DMS153 (cell line): ENCODE measurements at regions not wholly inside any gene's neighbourhood (a gene's known extent, or its start where the extent isn't known, plus 50 kb on each side); places are given as distances from the start of the nearest gene placed in this dataset.
"Not testable (repeated sequence)": the region's sequence is repeated elsewhere in the genome, so short reads cannot be mapped to it uniquely, and the experiment has no call there.

Experiments used
- DNase-seq: peaks from one replicate; lab custom pipeline; 2025; lab: John Stamatoyannopoulos, UW

GRCh38 chr21:31609081-31609480 lies 50.4 kb upstream of the SOD1 start:
- no peak for DNase-seq

DNA sequence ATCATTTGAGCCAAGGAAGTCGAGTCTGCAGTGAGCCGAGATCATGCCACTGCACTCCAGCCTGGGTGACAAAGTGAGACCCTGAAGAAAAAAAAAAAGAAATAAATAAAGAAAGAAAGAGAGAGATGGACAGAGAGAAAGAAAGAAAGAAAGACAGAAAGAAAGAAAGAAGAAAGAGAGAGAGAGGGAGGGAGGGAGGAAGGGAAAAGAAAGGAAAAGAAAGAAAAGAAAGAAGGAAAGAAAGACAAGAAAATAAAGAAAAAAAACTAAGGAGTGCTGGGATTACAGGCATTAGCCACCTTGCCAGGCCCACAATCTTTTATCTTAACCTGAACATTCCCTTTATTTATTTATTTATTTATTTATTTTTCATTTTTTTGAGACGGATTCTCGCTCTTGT lies 51.7 kb upstream of the SOD1 start:
- no peak for DNase-seq

GRCh38 chr21:31606081-31606874 lies 53.2 kb upstream of the SOD1 start:
- DNase-seq = no peak

DNA sequence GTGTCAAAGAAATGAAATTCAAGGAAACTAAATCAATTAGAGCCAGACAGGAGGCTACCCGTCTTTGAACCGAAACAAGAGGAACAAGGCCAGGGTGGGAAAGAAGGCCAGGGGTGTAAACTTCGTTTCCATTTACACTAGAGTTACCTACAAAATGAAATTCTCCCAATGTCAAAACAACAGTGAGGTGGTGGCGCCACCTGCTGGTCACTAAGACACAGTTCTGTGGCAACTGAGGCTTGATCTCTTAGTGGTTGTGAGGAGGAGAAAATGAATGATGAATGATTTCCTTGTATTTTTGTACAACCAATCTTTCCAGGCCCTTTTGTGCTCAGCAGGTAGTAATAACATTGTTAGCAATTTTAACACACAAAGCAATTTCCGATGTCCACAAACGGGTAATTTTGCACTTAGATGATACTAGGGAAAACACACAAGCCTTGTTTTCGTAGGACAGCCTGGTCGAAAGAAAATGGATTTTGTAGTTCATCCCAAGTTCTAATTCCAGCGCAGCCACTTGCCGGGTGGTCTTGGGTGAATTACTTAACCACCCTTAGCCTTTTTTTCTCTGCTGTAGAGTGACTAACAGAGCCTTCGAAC lies 54.8 kb upstream of the SOD1 start:
- peak; percentile 61 for DNase-seq

DNA sequence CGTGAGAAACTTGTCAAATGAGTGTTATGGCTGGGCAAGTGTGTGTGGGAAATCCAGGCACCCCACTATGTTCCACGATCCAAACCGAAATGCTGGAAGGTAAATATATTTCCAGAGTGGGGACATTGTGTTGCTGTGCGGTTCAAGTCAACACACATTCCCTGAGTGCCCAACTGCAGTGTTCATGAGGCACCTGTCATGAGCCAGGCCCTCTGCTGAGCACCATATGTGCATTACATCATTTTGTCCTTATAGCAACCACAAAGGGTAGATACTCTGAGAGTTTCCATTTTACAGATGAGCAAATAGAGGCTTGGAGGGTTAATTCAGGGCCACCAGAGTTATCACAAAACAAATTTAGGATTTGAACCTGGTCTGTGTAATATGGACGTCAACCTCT lies 59.9 kb upstream of the SOD1 start:
- no peak for DNase-seq

- DNase-seq = no peak
These were observed 60.5 kb upstream of the SOD1 start for GRCh38 chr21:31599013-31599412.

GRCh38 chr21:31597683-31598082 lies 61.8 kb upstream of the SOD1 start:
- DNase-seq = peak; percentile 40

- no peak for DNase-seq
These were observed 63.4 kb upstream of the SOD1 start for GRCh38 chr21:31596055-31596454.

- DNase-seq = no peak
These were observed 64.8 kb upstream of the SOD1 start for GRCh38 chr21:31594726-31595125.

GRCh38 chr21:31594279-31594678 lies 65.2 kb upstream of the SOD1 start:
- DNase-seq = no peak

- DNase-seq = no peak
These were observed 66.4 kb upstream of the SOD1 start for GRCh38 chr21:31592963-31593560.

DNA sequence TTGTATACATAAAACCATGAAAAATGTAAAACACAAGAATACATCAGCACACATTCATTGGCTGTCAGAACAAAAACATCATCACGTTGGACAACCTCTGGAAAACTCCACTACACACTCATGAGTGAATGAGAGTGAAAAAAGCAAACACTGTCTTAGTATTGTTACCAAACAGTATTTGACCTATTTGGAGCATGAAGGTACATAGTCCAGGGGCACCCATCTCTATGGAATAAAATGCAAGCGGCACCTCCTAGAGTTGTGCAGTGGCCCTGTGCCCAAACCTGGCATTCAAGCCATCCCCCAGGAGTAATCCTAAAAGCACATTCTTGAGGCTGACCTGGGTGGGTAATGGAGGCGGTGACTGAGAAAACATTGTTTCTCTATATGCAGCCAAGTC lies 67.0 kb upstream of the SOD1 start:
- no peak for DNase-seq

DNA sequence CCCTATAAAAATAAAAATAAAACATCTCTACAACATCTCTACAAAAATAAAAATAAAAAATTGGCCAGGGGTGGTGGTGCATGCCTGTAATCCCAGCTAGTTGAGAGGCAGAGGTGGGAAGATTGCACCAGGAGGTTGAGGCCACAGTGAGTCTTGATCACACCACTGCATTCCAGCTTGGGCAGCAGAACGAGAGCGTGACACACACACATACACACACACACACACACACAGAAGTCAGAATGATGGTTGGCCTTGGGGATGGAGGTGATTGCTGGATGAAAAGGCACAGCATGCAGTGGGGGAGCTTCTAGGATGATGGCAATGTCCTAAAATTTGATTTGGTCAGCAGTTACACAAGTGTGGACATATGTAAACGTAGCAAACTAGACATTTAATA lies 69.7 kb upstream of the SOD1 start:
- DNase-seq = no peak

GRCh38 chr21:31586118-31586517 lies 73.4 kb upstream of the SOD1 start:
- DNase-seq = no peak

- not testable (repeated sequence) for DNase-seq
These were observed 75.6 kb upstream of the SOD1 start for GRCh38 chr21:31583937-31584336.

GRCh38 chr21:31583498-31583897 lies 76.0 kb upstream of the SOD1 start:
- no peak for DNase-seq

- DNase-seq = peak; percentile 24
These were observed 78.6 kb upstream of the SOD1 start for GRCh38 chr21:31580866-31581276.

DNA sequence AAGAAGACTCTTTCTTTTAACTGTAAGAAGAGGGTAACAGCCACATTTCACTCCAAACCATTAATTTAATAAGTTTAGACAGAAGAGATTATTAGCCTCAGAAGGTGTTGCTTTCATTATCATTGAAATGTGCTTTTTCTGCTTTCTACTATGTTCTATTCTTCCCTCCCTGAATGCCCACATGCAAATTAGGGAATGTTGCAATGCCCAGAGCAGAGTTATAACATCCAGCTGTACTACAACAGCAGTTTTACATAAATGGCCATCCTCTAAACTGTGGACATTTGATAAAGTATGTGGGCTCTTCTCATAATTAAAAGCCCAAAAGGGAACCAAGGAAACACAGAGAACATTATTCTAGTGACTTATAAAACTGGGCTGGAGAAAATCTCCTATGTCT lies 82.2 kb upstream of the SOD1 start:
- DNase-seq = no peak

GRCh38 chr21:31576428-31576827 lies 83.1 kb upstream of the SOD1 start:
- no peak for DNase-seq

GRCh38 chr21:31573217-31573616 lies 86.3 kb upstream of the SOD1 start:
- DNase-seq = no peak

- DNase-seq = no peak
These were observed 87.6 kb upstream of the SOD1 start for GRCh38 chr21:31571879-31572278.

- DNase-seq = no peak
These were observed 88.5 kb upstream of the SOD1 start for GRCh38 chr21:31570824-31571566.

GRCh38 chr21:31566611-31567010 lies 92.9 kb upstream of the SOD1 start:
- no peak for DNase-seq
